D341Med (cell line): ENCODE measurements at regions not wholly inside any gene's neighbourhood (a gene's known extent, or its start where the extent isn't known, plus 50 kb on each side); places are given as distances from the start of the nearest gene placed in this dataset.
"Not testable (repeated sequence)": the region's sequence is repeated elsewhere in the genome, so short reads cannot be mapped to it uniquely, and the experiment has no call there.

Experiments used
- DNase-seq: peaks from one replicate; pipeline ENCODE4 v3.0.0; 2012; ENCODE audit warnings: low spot score

DNA sequence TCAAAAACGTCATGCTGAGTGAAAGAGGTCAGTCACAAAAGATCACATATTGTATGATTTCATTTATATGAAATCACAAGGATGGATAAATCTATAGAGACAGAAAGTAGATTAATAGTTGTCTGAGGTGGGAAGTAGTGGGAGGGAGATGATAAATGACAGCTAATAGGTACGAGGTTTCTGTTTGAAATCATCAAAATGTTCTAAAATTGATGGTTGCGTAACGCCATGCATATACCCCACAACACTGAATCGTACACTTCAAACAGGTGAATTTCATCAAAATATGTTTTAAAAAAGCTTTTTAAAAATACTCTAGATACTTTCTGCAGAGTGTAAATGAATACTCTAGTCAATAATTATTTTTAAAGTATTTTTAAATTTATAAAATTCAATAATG is 303.0 kb upstream of the STAC start:
- DNase-seq: no peak

GRCh38 chr3:36082958-36083357 is 297.3 kb upstream of the STAC start:
- DNase-seq: not testable (repeated sequence)

- no peak for DNase-seq
These were observed 285.1 kb upstream of the STAC start for GRCh38 chr3:36095238-36095637.

DNA sequence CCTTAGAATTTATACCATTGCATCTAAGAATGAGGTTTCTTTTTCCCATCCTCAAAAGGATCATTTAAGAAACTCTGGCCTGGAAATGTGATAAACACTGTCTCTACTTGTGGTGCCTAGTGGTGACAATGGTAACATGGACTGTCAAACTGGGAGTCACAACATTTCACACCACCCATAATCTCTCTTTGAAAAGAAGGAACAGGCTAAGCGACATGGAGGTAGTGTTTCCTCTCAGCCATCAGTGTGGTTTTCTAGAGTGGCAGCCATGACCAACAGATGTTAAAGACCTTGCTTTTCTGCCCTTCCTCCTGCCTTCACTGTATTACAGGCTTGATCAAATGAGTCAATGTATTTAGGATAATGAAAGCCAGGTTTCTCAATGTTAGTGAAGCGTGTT is 283.1 kb upstream of the STAC start:
- DNase-seq: no peak

- DNase-seq: no peak
These were observed 266.0 kb upstream of the STAC start for GRCh38 chr3:36114353-36114752.

- no peak for DNase-seq
These were observed 256.0 kb upstream of the STAC start for GRCh38 chr3:36124118-36124796.

- DNase-seq: no peak
These were observed 248.1 kb upstream of the STAC start for GRCh38 chr3:36132214-36132613.

DNA sequence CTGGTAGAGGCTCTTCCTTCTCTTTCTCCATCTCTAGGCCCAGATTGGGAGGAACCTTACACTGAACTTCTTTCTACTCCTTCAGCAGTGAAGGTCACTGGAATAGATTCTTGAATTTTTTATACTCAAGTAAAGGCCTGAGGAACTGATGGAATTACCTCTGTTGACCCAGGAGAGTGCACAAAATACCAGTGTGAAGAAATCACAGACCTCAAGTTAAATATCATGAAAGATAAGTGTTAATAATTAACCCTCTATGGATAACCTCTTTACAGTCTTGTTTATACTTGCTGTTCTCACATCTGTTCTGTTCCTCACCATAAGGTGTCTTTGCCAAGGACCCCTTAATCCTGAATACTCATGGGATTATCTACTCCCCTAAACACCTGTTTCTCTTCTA is 244.4 kb upstream of the STAC start:
- no peak for DNase-seq

DNA sequence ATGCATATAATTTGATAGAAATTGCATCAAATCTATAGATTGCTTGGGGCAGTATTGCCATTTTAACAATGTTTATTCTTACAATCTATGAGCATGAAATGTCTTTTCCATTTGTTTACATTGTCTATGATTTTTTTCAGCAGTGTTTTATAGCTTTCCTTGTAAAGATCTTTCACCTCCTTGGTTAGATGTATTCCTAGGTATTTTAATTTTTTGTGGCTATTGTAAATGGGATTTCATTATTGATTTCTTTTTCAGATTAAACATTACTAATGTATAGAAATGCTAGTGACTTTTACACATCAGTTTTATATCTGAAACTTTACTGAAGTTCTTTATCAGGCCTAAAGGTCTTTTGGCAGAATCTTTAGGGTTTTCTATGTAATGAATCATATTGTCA is 237.6 kb upstream of the STAC start:
- DNase-seq: no peak

- no peak for DNase-seq
These were observed 233.9 kb upstream of the STAC start for GRCh38 chr3:36146404-36146803.

GRCh38 chr3:36147934-36148558 is 232.3 kb upstream of the STAC start:
- DNase-seq: no peak

- no peak for DNase-seq
These were observed 230.8 kb upstream of the STAC start for GRCh38 chr3:36149447-36149865.

DNA sequence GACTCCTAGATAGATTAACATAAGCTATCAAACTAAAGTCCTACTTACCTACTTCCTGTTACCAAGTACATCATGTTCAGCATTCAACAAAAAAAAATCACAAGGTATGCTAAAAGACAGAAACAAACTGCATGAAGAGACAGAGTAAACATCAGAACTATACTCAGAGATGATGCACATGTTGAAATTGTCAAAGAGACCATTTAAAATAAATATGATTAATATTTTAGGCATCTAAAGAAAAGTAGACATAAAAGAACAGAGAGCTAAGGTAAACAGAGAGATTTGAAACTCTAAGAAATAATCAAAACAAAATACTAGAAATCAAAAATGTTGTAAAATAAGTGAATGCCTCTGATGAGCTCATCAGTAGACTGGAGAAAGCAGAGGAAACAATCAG is 224.8 kb upstream of the STAC start:
- no peak for DNase-seq

DNA sequence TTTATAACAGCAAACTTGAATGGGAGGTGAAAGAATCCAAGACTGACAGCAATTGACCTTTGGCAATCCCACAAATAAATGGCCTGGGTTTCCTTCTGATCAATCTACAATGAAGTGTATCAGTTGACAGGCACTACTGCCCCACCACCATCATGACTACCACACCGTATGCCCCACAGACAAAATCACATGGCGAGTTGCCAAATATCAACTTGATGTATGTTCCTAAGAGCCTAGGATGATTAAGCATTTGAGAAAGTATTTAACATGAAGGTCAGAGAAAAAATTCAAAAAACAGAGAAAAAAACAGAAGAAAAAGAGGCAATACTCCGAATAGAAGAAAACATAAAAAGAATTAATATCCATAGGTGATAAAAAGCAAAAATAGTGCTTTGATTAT is 215.9 kb upstream of the STAC start:
- DNase-seq: no peak

DNA sequence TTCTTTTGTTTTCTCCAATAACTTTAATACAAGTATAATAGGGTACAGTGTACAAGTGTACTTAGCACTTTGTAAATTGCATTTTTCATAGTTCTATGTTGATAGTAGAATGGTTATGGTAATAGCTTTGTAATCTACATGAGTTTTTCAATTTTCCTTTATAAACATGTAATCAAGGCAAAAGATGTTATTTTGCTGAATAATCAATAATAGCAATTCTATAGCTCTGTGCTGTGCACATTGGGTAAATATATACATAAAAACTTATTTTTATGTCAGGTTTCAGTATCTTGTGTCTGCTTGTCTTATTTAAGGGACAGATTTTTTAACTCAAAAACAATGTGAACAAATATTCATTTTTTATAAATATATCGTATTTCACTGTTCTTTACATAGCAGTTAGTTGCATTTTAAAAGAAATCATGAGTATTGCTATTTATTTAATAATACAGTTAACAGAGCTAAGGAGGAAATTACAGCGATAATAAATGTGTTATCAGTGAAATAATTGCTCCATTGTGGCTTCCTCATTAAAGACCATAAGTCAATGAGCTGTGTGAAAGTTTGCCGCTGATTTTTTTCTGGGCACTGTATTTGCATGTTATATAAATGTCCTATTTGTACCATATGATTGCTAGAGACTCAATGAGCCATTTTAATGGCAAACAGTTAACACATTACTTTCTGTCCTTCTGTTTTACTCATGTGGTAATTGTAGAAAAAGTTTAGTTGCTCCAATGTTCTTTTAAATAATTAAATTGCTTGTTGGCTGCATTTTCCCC is 214.6 kb upstream of the STAC start:
- DNase-seq: no peak

GRCh38 chr3:36166477-36166876 is 213.8 kb upstream of the STAC start:
- DNase-seq: no peak

GRCh38 chr3:36172699-36173098 is 207.6 kb upstream of the STAC start:
- DNase-seq: no peak

- no peak for DNase-seq
These were observed 205.0 kb upstream of the STAC start for GRCh38 chr3:36175113-36175812.

DNA sequence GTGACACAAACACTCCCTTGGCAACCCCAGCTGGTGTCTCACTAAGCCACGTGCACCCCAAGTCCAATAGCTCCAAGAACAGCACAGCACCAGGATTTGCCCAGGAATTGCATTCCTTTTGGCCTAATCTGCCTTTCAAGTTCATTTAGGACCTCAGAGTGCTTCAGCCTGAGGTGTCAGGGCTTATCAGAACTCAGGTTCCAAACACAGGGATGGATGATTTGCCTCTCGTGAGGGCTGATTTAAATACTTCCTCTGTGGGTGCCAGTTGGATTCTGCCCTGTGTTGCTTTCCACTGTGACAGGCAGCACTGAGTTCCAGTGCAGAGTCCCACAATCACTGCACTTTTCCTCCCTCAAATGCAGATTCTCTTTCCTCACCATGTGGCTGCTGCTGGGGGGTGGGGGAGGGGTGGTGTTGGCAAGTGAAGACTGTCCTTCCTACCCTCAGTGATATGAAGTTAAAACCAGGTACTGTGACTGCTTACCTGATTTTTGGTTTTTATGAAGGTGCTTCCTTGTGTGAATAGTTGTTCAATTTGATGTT is 204.3 kb upstream of the STAC start:
- no peak for DNase-seq

DNA sequence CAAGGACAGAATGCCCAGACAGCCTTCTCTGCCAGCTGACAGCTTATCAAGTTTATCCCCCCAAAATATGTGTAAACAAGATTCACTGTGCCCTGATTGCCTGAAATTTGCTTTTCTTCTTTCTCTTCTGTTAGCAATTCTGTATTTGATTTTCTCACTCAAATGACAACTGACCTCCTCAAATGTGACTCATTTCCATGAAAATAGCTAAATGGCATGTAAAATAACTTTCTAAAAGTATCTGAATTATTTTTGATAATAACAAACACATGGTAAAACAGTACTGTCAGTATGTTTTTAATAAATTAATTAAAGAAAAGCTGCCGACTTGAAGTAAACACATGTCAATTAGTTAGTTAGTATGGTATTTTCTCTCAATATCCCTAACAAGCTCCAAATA is 202.3 kb upstream of the STAC start:
- no peak for DNase-seq

- no peak for DNase-seq
These were observed 198.3 kb upstream of the STAC start for GRCh38 chr3:36182024-36182423.

DNA sequence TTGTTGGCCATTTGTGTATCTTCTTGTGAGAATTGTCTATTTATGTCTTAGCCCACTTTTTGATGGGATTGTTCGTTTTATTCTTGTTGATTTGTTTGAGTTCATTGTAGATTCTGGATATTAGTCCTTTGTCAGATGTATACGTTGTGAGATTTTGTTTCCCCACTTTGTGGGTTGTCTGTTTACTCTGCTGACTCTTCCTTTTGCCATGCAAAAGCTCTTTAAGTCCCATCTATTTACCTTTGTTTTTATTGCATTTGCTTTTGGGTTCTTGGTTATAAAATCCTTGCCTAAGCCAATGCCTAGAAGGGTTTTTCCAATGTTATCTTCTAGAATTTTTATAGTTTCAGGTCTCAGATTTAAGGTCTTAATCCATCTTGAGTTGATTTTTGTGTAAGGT is 193.1 kb upstream of the STAC start:
- DNase-seq: not testable (repeated sequence)
